ENCODE measurements at regions not wholly inside any gene's neighbourhood (a gene's known extent, or its start where the extent isn't known, plus 50 kb on each side); places are given as distances from the start of the nearest gene placed in this dataset.

GRCh38 chr5:51892680-51893079 lies 509.4 kb downstream of the ISL1 start (continued):
- TF ChIP-seq, protein P1, sequence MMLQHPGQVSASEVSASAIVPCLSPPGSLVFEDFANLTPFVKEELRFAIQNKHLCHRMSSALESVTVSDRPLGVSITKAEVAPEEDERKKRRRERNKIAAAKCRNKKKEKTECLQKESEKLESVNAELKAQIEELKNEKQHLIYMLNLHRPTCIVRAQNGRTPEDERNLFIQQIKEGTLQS (CRISPR knock-in tag; conservative IDR thresholded peaks at IDR 0.05): no peak

GRCh38 chr5:51895834-51896233 lies 512.6 kb downstream of the ISL1 start:
- H3K27me3 Mint-ChIP-seq (ENCODE audit: low read depth): no peaks in the 10 kb centered on the region
- ChIA-PET POLR2A (no interaction called here), CTCF (no interaction called here)
- ATAC-seq (no peak), DNase-seq (ENCODE audit: low spot score) (no peak)
- TF ChIP-seq ETV6 (CRISPR knock-in tag; IDR thresholded peaks at IDR 0.05) (no peak), JAZF1 (CRISPR knock-in tag; IDR thresholded peaks at IDR 0.05) (no peak), GABPB1 (CRISPR knock-in tag; IDR thresholded peaks at IDR 0.05) (no peak), TP53 (CRISPR knock-in tag; IDR thresholded peaks at IDR 0.05) (no peak), NFE2L1 (CRISPR knock-in tag; IDR thresholded peaks at IDR 0.05) (no peak), GRHL2 (CRISPR knock-in tag; IDR thresholded peaks at IDR 0.05; ENCODE audit: insufficient replicate concordance, severe bottlenecking) (no peak), SOX15 (CRISPR knock-in tag; IDR thresholded peaks at IDR 0.05) (no peak), ZNF396 (CRISPR knock-in tag; IDR thresholded peaks at IDR 0.05; ENCODE audit: borderline replicate concordance) (no peak), NR2C2 (CRISPR knock-in tag; IDR thresholded peaks at IDR 0.05) (no peak), ZMAT4 (CRISPR knock-in tag; IDR thresholded peaks at IDR 0.05) (no peak), EMX1 (CRISPR knock-in tag; IDR thresholded peaks at IDR 0.05) (no peak), FOXJ3 (CRISPR knock-in tag; IDR thresholded peaks at IDR 0.05; ENCODE audit: borderline replicate concordance) (no peak), ZNF317 (CRISPR knock-in tag; IDR thresholded peaks at IDR 0.05; ENCODE audit: borderline replicate concordance, low read depth) (no peak), FOXP1 (CRISPR knock-in tag; IDR thresholded peaks at IDR 0.05; ENCODE audit: borderline replicate concordance) (no peak), ZNF671 (CRISPR knock-in tag; IDR thresholded peaks at IDR 0.05) (no peak), ATF1 (CRISPR knock-in tag; IDR thresholded peaks at IDR 0.05) (no peak)
- TF ChIP-seq, protein P2, sequence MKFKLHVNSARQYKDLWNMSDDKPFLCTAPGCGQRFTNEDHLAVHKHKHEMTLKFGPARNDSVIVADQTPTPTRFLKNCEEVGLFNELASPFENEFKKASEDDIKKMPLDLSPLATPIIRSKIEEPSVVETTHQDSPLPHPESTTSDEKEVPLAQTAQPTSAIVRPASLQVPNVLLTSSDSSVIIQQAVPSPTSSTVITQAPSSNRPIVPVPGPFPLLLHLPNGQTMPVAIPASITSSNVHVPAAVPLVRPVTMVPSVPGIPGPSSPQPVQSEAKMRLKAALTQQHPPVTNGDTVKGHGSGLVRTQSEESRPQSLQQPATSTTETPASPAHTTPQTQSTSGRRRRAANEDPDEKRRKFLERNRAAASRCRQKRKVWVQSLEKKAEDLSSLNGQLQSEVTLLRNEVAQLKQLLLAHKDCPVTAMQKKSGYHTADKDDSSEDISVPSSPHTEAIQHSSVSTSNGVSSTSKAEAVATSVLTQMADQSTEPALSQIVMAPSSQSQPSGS (CRISPR knock-in tag; IDR thresholded peaks at IDR 0.05; ENCODE audit: borderline replicate concordance, low read depth): no peak
- TF ChIP-seq, protein P3, sequence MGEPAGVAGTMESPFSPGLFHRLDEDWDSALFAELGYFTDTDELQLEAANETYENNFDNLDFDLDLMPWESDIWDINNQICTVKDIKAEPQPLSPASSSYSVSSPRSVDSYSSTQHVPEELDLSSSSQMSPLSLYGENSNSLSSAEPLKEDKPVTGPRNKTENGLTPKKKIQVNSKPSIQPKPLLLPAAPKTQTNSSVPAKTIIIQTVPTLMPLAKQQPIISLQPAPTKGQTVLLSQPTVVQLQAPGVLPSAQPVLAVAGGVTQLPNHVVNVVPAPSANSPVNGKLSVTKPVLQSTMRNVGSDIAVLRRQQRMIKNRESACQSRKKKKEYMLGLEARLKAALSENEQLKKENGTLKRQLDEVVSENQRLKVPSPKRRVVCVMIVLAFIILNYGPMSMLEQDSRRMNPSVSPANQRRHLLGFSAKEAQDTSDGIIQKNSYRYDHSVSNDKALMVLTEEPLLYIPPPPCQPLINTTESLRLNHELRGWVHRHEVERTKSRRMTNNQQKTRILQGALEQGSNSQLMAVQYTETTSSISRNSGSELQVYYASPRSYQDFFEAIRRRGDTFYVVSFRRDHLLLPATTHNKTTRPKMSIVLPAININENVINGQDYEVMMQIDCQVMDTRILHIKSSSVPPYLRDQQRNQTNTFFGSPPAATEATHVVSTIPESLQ (CRISPR knock-in tag; IDR thresholded peaks at IDR 0.05): no peak
- TF ChIP-seq, protein P4, sequence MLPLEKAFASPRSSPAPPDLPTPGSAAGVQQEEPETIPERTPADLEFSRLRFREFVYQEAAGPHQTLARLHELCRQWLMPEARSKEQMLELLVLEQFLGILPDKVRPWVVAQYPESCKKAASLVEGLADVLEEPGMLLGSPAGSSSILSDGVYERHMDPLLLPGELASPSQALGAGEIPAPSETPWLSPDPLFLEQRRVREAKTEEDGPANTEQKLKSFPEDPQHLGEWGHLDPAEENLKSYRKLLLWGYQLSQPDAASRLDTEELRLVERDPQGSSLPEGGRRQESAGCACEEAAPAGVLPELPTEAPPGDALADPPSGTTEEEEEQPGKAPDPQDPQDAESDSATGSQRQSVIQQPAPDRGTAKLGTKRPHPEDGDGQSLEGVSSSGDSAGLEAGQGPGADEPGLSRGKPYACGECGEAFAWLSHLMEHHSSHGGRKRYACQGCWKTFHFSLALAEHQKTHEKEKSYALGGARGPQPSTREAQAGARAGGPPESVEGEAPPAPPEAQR (CRISPR knock-in tag; IDR thresholded peaks at IDR 0.05): no peak
- H3K4me3 Mint-ChIP-seq: no peak overlapping the region
- no peak overlapping the region for H3K27ac Mint-ChIP-seq
- no peaks in the 10 kb centered on the region for H3K36me3 Mint-ChIP-seq
- H3K4me1 Mint-ChIP-seq: no peaks in the 10 kb centered on the region
- H3K9me3 Mint-ChIP-seq: no peaks in the 10 kb centered on the region

- no peaks in the 10 kb centered on the region for H3K27me3 Mint-ChIP-seq (ENCODE audit: low read depth)
- POLR2A ChIA-PET: no interaction called here
These were observed 519.3 kb downstream of the ISL1 start for GRCh38 chr5:51902512-51902911.

More at GRCh38 chr5:51902512-51902911, 519.3 kb downstream of the ISL1 start:
- no peak for ATAC-seq
- no peak overlapping the region for H3K4me3 Mint-ChIP-seq
- H3K4me1 Mint-ChIP-seq: no peaks in the 10 kb centered on the region
- DNase-seq (ENCODE audit: low spot score): no peak
- H3K36me3 Mint-ChIP-seq: no peaks in the 10 kb centered on the region
- no peak overlapping the region for H3K27ac Mint-ChIP-seq
- CTCF ChIA-PET: no interaction called here
- TF ChIP-seq ZNF232 (CRISPR knock-in tag; IDR thresholded peaks at IDR 0.05): no peak
- no peak for TF ChIP-seq FOXP1 (CRISPR knock-in tag; IDR thresholded peaks at IDR 0.05; ENCODE audit: borderline replicate concordance)
- no peak for TF ChIP-seq ZMAT4 (CRISPR knock-in tag; IDR thresholded peaks at IDR 0.05)
- no peak for TF ChIP-seq HMGA2 (CRISPR knock-in tag; IDR thresholded peaks at IDR 0.05)
- no peak for TF ChIP-seq TEAD1 (CRISPR knock-in tag; IDR thresholded peaks at IDR 0.05)
- TF ChIP-seq NFATC4 (CRISPR knock-in tag; IDR thresholded peaks at IDR 0.05): no peak
- no peak for TF ChIP-seq OVOL2 (CRISPR knock-in tag; IDR thresholded peaks at IDR 0.05; ENCODE audit: borderline replicate concordance)
- TF ChIP-seq ZNF219 (CRISPR knock-in tag; IDR thresholded peaks at IDR 0.05; ENCODE audit: borderline replicate concordance): no peak
- TF ChIP-seq SMAD4 (CRISPR knock-in tag; IDR thresholded peaks at IDR 0.05): no peak
- TF ChIP-seq SP1 (CRISPR knock-in tag; conservative IDR thresholded peaks at IDR 0.05): no peak
- TF ChIP-seq, protein P5, sequence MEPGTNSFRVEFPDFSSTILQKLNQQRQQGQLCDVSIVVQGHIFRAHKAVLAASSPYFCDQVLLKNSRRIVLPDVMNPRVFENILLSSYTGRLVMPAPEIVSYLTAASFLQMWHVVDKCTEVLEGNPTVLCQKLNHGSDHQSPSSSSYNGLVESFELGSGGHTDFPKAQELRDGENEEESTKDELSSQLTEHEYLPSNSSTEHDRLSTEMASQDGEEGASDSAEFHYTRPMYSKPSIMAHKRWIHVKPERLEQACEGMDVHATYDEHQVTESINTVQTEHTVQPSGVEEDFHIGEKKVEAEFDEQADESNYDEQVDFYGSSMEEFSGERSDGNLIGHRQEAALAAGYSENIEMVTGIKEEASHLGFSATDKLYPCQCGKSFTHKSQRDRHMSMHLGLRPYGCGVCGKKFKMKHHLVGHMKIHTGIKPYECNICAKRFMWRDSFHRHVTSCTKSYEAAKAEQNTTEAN (CRISPR knock-in tag; IDR thresholded peaks at IDR 0.05): no peak
- TF ChIP-seq NR2C2 (CRISPR knock-in tag; IDR thresholded peaks at IDR 0.05): no peak
- TF ChIP-seq FOXJ3 (CRISPR knock-in tag; IDR thresholded peaks at IDR 0.05; ENCODE audit: borderline replicate concordance): no peak
- no peaks in the 10 kb centered on the region for H3K9me3 Mint-ChIP-seq

All from WTC11 (cell line).